ENCODE measurements at regions not wholly inside any gene's neighbourhood (a gene's known extent, or its start where the extent isn't known, plus 50 kb on each side); places are given as distances from the start of the nearest gene placed in this dataset.

DNA sequence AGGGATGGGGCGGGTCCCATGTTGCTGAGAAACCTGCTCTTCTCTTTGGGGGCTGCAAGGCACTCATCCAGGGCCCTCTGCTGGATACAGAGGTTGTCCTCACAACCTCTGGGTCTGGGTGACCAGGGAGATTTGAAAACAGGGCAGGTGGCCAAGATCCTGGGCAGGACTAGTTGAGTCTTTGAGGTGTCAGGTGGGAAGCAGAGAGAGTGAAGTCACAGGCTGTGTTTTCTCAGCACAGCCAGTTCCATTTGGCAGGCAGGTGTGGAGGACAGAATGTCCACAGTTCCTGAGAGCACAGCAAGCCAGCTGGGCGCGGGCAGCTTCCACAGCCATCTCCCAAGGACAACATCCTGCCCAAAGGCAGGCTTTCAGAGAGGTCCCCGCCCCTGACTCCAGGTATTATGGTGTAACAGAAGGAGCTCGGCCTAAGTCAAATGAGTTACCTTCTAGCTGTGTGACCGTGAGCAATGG lies 118.8 kb downstream of the NUFIP1 start:
- Histone ChIP-seq H3K36me3 (ENCODE audit: control insufficient read depth in 2 of 2, insufficient read depth in 1 of 2, low read length in 2 of 2) (no peaks in the 10 kb centered on the region), H3K27ac (ENCODE audit: extremely low read depth, low read depth, low read length) (no peak overlapping the region), H3K4me3 (ENCODE audit: low read depth, low read length) (no peak overlapping the region), H3K4me1 (ENCODE audit: control insufficient read depth, insufficient read depth, low read length) (no peaks in the 10 kb centered on the region), H3K9me3 (ENCODE audit: control insufficient read depth, insufficient read depth, low read depth, low read length) (no peaks in the 10 kb centered on the region)
- ChIA-PET POLR2A (no interaction called here), CTCF (interaction anchor here (0.9 kb wide), 1 partner anchor 48 kb away, joined by 3 read pairs; no protein-coding TSS in a partner anchor)
- TF ChIP-seq ZNF600 (tag by site-specific recombination; IDR thresholded peaks at IDR 0.05): no peak
- no peak for TF ChIP-seq SCRT2 (tag by site-specific recombination; IDR thresholded peaks at IDR 0.05)
- TF ChIP-seq, protein P1, sequence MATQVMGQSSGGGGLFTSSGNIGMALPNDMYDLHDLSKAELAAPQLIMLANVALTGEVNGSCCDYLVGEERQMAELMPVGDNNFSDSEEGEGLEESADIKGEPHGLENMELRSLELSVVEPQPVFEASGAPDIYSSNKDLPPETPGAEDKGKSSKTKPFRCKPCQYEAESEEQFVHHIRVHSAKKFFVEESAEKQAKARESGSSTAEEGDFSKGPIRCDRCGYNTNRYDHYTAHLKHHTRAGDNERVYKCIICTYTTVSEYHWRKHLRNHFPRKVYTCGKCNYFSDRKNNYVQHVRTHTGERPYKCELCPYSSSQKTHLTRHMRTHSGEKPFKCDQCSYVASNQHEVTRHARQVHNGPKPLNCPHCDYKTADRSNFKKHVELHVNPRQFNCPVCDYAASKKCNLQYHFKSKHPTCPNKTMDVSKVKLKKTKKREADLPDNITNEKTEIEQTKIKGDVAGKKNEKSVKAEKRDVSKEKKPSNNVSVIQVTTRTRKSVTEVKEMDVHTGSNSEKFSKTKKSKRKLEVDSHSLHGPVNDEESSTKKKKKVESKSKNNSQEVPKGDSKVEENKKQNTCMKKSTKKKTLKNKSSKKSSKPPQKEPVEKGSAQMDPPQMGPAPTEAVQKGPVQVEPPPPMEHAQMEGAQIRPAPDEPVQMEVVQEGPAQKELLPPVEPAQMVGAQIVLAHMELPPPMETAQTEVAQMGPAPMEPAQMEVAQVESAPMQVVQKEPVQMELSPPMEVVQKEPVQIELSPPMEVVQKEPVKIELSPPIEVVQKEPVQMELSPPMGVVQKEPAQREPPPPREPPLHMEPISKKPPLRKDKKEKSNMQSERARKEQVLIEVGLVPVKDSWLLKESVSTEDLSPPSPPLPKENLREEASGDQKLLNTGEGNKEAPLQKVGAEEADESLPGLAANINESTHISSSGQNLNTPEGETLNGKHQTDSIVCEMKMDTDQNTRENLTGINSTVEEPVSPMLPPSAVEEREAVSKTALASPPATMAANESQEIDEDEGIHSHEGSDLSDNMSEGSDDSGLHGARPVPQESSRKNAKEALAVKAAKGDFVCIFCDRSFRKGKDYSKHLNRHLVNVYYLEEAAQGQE (tag by site-specific recombination; IDR thresholded peaks at IDR 0.05): no peak
- no peak for TF ChIP-seq ZNF76 (tag by site-specific recombination; IDR thresholded peaks at IDR 0.05; ENCODE audit: borderline replicate concordance, low read depth)
- no peak for TF ChIP-seq ZNF175 (tag by site-specific recombination; IDR thresholded peaks at IDR 0.05)
- no peak for TF ChIP-seq ZNF394 (tag by site-specific recombination; IDR thresholded peaks at IDR 0.05; ENCODE audit: borderline replicate concordance)
- TF ChIP-seq ZEB2 (tag by site-specific recombination; IDR thresholded peaks at IDR 0.05): no peak
- TF ChIP-seq ZNF311 (tag by site-specific recombination; IDR thresholded peaks at IDR 0.05; ENCODE audit: borderline replicate concordance): no peak
- TF ChIP-seq ZNF792 (tag by site-specific recombination; IDR thresholded peaks at IDR 0.05): no peak

DNA sequence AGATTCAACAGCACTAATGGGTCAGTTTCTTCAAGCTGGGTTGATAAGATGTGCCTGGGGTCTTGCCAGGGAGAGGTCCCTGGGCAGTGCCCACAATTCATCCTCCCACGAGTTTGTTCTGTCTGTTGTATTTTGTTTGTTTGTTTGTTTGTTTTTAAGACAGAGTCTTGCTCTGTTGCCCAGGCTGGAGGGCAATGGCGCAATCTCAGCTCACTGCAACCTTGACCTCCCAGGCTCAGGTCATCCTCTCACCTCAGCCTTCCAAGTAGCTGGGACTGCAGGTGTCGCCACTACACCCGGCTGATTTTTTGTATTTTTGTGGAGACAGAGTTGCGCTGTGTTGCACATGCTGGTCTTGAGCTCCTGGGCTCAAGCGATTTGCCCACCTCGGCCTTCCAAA lies 120.1 kb downstream of the NUFIP1 start:
- no peaks in the 10 kb centered on the region for H3K9me3 ChIP-seq (ENCODE audit: control insufficient read depth, insufficient read depth, low read depth, low read length)
- H3K4me3 ChIP-seq (ENCODE audit: low read depth, low read length): no peak overlapping the region
- ChIA-PET POLR2A (no interaction called here), CTCF (no interaction called here)
- H3K27ac ChIP-seq (ENCODE audit: extremely low read depth, low read depth, low read length): no peak overlapping the region
- TF ChIP-seq ZNF391 (tag by site-specific recombination; IDR thresholded peaks at IDR 0.05; ENCODE audit: borderline replicate concordance, low read depth) (no peak), ZNF843 (tag by site-specific recombination; IDR thresholded peaks at IDR 0.05) (no peak), KLF10 (tag by site-specific recombination; IDR thresholded peaks at IDR 0.05) (no peak), ZNF555 (tag by site-specific recombination; conservative IDR thresholded peaks at IDR 0.05) (no peak), IKZF3 (tag by site-specific recombination; IDR thresholded peaks at IDR 0.05) (no peak), ZNF16 (tag by site-specific recombination; IDR thresholded peaks at IDR 0.05; ENCODE audit: low read depth) (no peak), ZNF658 (tag by site-specific recombination; IDR thresholded peaks at IDR 0.05) (no peak), ZBTB20 (tag by site-specific recombination; IDR thresholded peaks at IDR 0.05) (no peak), GLIS2 (tag by site-specific recombination; IDR thresholded peaks at IDR 0.05) (no peak), REPIN1 (tag by site-specific recombination; IDR thresholded peaks at IDR 0.05; ENCODE audit: low read depth) (no peak), ZNF707 (tag by site-specific recombination; IDR thresholded peaks at IDR 0.05) (no peak), ZBTB21 (tag by site-specific recombination; IDR thresholded peaks at IDR 0.05) (no peak), ZNF624 (tag by site-specific recombination; IDR thresholded peaks at IDR 0.05) (no peak), ZNF837 (tag by site-specific recombination; IDR thresholded peaks at IDR 0.05) (no peak)
- TF ChIP-seq, protein P2, sequence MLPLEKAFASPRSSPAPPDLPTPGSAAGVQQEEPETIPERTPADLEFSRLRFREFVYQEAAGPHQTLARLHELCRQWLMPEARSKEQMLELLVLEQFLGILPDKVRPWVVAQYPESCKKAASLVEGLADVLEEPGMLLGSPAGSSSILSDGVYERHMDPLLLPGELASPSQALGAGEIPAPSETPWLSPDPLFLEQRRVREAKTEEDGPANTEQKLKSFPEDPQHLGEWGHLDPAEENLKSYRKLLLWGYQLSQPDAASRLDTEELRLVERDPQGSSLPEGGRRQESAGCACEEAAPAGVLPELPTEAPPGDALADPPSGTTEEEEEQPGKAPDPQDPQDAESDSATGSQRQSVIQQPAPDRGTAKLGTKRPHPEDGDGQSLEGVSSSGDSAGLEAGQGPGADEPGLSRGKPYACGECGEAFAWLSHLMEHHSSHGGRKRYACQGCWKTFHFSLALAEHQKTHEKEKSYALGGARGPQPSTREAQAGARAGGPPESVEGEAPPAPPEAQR (tag by site-specific recombination; IDR thresholded peaks at IDR 0.05): no peak
- TF ChIP-seq, protein P3, sequence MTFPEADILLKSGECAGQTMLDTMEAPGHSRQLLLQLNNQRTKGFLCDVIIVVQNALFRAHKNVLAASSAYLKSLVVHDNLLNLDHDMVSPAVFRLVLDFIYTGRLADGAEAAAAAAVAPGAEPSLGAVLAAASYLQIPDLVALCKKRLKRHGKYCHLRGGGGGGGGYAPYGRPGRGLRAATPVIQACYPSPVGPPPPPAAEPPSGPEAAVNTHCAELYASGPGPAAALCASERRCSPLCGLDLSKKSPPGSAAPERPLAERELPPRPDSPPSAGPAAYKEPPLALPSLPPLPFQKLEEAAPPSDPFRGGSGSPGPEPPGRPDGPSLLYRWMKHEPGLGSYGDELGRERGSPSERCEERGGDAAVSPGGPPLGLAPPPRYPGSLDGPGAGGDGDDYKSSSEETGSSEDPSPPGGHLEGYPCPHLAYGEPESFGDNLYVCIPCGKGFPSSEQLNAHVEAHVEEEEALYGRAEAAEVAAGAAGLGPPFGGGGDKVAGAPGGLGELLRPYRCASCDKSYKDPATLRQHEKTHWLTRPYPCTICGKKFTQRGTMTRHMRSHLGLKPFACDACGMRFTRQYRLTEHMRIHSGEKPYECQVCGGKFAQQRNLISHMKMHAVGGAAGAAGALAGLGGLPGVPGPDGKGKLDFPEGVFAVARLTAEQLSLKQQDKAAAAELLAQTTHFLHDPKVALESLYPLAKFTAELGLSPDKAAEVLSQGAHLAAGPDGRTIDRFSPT (tag by site-specific recombination; IDR thresholded peaks at IDR 0.05): no peak
- H3K36me3 ChIP-seq (ENCODE audit: control insufficient read depth in 2 of 2, insufficient read depth in 1 of 2, low read length in 2 of 2): no peaks in the 10 kb centered on the region
- H3K4me1 ChIP-seq (ENCODE audit: control insufficient read depth, insufficient read depth, low read length): no peaks in the 10 kb centered on the region
